HG03565 (cell line): ENCODE measurements at regions not wholly inside any gene's neighbourhood (a gene's known extent, or its start where the extent isn't known, plus 50 kb on each side); places are given as distances from the start of the nearest gene placed in this dataset.

Experiments used
- ATAC-seq: cut with Tn5 transposase; IDR thresholded peaks from one replicate; pipeline ENCODE4 v1.9.1; 2021; ENCODE audit warnings: mild to moderate bottlenecking, moderate library complexity; ENCODE audit not compliant: unreplicated experiment

- no peak for ATAC-seq
Observed at GRCh38 chr17:12365805-12366204, 299.9 kb upstream of the MYOCD start.

GRCh38 chr17:12369065-12369464 lies 296.6 kb upstream of the MYOCD start:
- ATAC-seq = no peak

GRCh38 chr17:12376276-12376675 lies 289.4 kb upstream of the MYOCD start:
- ATAC-seq = no peak

GRCh38 chr17:12386225-12386624 lies 279.5 kb upstream of the MYOCD start:
- no peak for ATAC-seq

- ATAC-seq = no peak
Observed at GRCh38 chr17:12388226-12388625, 277.5 kb upstream of the MYOCD start.

GRCh38 chr17:12389421-12389820 lies 276.3 kb upstream of the MYOCD start:
- ATAC-seq = no peak

- no peak for ATAC-seq
Observed at GRCh38 chr17:12390631-12391030, 275.1 kb upstream of the MYOCD start.

GRCh38 chr17:12391468-12391867 lies 274.2 kb upstream of the MYOCD start:
- no peak for ATAC-seq

GRCh38 chr17:12395733-12396354 lies 269.8 kb upstream of the MYOCD start:
- no peak for ATAC-seq

- no peak for ATAC-seq
Observed at GRCh38 chr17:12398441-12399051, 267.1 kb upstream of the MYOCD start.

- ATAC-seq = no peak
Observed at GRCh38 chr17:12402963-12403622, 262.6 kb upstream of the MYOCD start.

GRCh38 chr17:12403881-12404398 lies 261.8 kb upstream of the MYOCD start:
- ATAC-seq = no peak

GRCh38 chr17:12406623-12407215 lies 259.0 kb upstream of the MYOCD start:
- ATAC-seq = no peak

- ATAC-seq = no peak
Observed at GRCh38 chr17:12407495-12408252, 258.0 kb upstream of the MYOCD start.

GRCh38 chr17:12409082-12409481 lies 256.6 kb upstream of the MYOCD start:
- ATAC-seq = no peak

- ATAC-seq = no peak
Observed at GRCh38 chr17:12410717-12411116, 255.0 kb upstream of the MYOCD start.

GRCh38 chr17:12415031-12415430 lies 250.7 kb upstream of the MYOCD start:
- no peak for ATAC-seq

- no peak for ATAC-seq
Observed at GRCh38 chr17:12421077-12421476, 244.6 kb upstream of the MYOCD start.

GRCh38 chr17:12421646-12422306 lies 243.9 kb upstream of the MYOCD start:
- peak; percentile 73 for ATAC-seq

- ATAC-seq = no peak
Observed at GRCh38 chr17:12422651-12423050, 243.0 kb upstream of the MYOCD start.

- ATAC-seq = no peak
Observed at GRCh38 chr17:12423337-12423736, 242.4 kb upstream of the MYOCD start.
